Testis (tissue), 2 donors: ENCODE measurements at regions not wholly inside any gene's neighbourhood (a gene's known extent, or its start where the extent isn't known, plus 50 kb on each side); places are given as distances from the start of the nearest gene placed in this dataset.

Source experiments
- POLR2A ChIP-seq: fragments of 450-650 bp; IDR thresholded peaks from one replicate; pipeline ENCODE4 v1.6.1; 2017; ENCODE audit warnings: antibody characterized with exemption, mild to moderate bottlenecking, moderate library complexity
- TF ChIP-seq, protein P1 (sequence below), 3 experiments: fragments of 450-650 bp in 2 of 3; fragments of 200-600 bp in 1 of 3; sonication (generic) in 1 of 3; IDR thresholded peaks; one replicate each; pipeline ENCODE4 v1.5.1; 2016 to 2019; ENCODE audit warnings: antibody characterized with exemption in 3 of 3, mild to moderate bottlenecking in 2 of 3, moderate library complexity in 1 of 3

DNA sequence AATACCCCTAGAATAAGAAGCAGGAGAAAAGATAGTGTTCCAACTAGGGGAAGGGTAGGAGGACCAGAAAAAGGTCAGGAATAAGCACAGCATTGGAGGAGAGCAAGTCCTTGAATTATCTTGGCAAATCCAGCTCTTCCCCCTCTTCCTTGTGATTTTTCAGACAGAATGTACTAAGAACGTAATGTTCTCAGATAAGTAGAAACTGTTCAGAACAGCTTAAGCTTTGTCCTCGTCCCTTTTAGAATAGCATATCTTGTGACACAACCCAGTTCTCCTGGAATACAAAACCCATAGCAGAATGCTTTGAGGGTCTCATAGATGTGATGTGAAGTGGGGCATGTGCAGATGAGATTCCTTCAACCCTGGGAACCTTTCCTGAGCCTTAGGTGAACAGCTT is 97.4 kb downstream of the EMB start:
- TF ChIP-seq, protein P1, sequence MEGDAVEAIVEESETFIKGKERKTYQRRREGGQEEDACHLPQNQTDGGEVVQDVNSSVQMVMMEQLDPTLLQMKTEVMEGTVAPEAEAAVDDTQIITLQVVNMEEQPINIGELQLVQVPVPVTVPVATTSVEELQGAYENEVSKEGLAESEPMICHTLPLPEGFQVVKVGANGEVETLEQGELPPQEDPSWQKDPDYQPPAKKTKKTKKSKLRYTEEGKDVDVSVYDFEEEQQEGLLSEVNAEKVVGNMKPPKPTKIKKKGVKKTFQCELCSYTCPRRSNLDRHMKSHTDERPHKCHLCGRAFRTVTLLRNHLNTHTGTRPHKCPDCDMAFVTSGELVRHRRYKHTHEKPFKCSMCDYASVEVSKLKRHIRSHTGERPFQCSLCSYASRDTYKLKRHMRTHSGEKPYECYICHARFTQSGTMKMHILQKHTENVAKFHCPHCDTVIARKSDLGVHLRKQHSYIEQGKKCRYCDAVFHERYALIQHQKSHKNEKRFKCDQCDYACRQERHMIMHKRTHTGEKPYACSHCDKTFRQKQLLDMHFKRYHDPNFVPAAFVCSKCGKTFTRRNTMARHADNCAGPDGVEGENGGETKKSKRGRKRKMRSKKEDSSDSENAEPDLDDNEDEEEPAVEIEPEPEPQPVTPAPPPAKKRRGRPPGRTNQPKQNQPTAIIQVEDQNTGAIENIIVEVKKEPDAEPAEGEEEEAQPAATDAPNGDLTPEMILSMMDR (IDR thresholded peaks at IDR 0.05) = no peak
- TF ChIP-seq POLR2A = no peak
